Endothelial cell of umbilical vein (primary cell): ENCODE measurements at regions not wholly inside any gene's neighbourhood (a gene's known extent, or its start where the extent isn't known, plus 50 kb on each side); places are given as distances from the start of the nearest gene placed in this dataset.

Source experiments
- BruUV-seq: library from RNA; stranded (reverse); fragments of 400-500 nt; replicated peaks from 2 replicates; lab custom pipeline; 2021; lab: Mats Ljungman, UMichigan
- CTCF ChIA-PET: fragments of 300-600, 350-600 bp; sonication (Branson Sonifier 250); formaldehyde crosslinking; loops from one replicate; lab custom pipeline; 2021; ENCODE audit warnings: antibody characterized with exemption, inconsistent platforms; lab: Charles Lee
- POLR2A ChIA-PET: fragments of 300-600, 350-600 bp; sonication (Branson Sonifier 250); formaldehyde crosslinking; loops from one replicate; lab custom pipeline; 2021; ENCODE audit warnings: antibody characterized with exemption, inconsistent platforms; lab: Charles Lee
- DNase-seq: peaks from one replicate; pipeline ENCODE4 v3.0.0-alpha.2; 2011; ENCODE audit warnings: low read depth, low spot score
- FAIRE-seq: peaks from 2 replicates; lab custom pipeline; 2011; peaks lifted over from hg19 to GRCh38; lab: Jason Lieb, UNC
- H2AFZ ChIP-seq: 2 replicates; pipeline ENCODE4 v1.6.0; 2012; ENCODE audit warnings: low read depth, low read length, control low read depth, inconsistent platforms
- H3K27ac ChIP-seq: 2 replicates; pipeline ENCODE4 v1.5.1; 2011; ENCODE audit warnings: low read depth, mild to moderate bottlenecking, control low read depth, low read length, moderate library complexity; ENCODE audit not compliant: insufficient read depth
- H3K27me3 ChIP-seq, 2 experiments: 2 replicates each; pipeline versions ENCODE4 v1.6.0 to v1.6.1; 2011; ENCODE audit warnings: low read length in 2 of 2, mixed read lengths in 1 of 2; ENCODE audit not compliant: control insufficient read depth in 2 of 2, insufficient read depth in 2 of 2
- H3K36me3 ChIP-seq, 2 experiments: 2 replicates in 1 of 2; 3 replicates in 1 of 2; pipeline ENCODE4 v1.5.1; 2011; ENCODE audit warnings: low read length in 2 of 2, mild to moderate bottlenecking in 1 of 2, moderate library complexity in 1 of 2; ENCODE audit not compliant: control insufficient read depth in 2 of 2, insufficient read depth in 2 of 2; ENCODE audit errors: extremely low read depth in 1 of 2
- H3K4me1 ChIP-seq: 3 replicates; pipeline ENCODE4 v1.5.1; 2011; ENCODE audit warnings: mild to moderate bottlenecking, low read length; ENCODE audit not compliant: control insufficient read depth, insufficient read depth; ENCODE audit errors: extremely low read depth
- H3K4me2 ChIP-seq: 2 replicates; pipeline ENCODE4 v1.6.1; 2011; ENCODE audit warnings: low read length, control low read depth, mixed read lengths; ENCODE audit not compliant: insufficient read depth
- H3K4me3 ChIP-seq, 3 experiments: fragments of 200-600 bp in 1 of 3; sonication (generic), shearing (Covaris generic) in 1 of 3; replicated peaks in 1 of 3; 2 replicates each; pipeline ENCODE4 v1.5.1; 2011 to 2016; ENCODE audit warnings: control low read depth in 3 of 3, low read length in 3 of 3, mild to moderate bottlenecking in 2 of 3, inconsistent platforms in 1 of 3, low read depth in 1 of 3, moderate library complexity in 1 of 3; ENCODE audit not compliant: insufficient read depth in 1 of 3
- H3K79me2 ChIP-seq: 2 replicates; pipeline ENCODE4 v1.6.0; 2012; ENCODE audit warnings: low read length, inconsistent platforms; ENCODE audit not compliant: control insufficient read depth, insufficient read depth
- H3K9ac ChIP-seq: replicated peaks from 2 replicates; pipeline ENCODE3; 2011; ENCODE audit warnings: low read length, control low read depth; ENCODE audit not compliant: insufficient read depth; ENCODE audit errors: extremely low read depth
- H3K9me1 ChIP-seq: replicated peaks from 3 replicates; pipeline ENCODE4 v1.6.0; 2011; ENCODE audit warnings: mild to moderate bottlenecking, low read length; ENCODE audit not compliant: control insufficient read depth, insufficient read depth; ENCODE audit errors: extremely low read depth
- H3K9me3 ChIP-seq: replicated peaks from 2 replicates; pipeline ENCODE4 v1.5.1; 2012; ENCODE audit warnings: low read length, inconsistent platforms; ENCODE audit not compliant: control insufficient read depth, insufficient read depth
- H4K20me1 ChIP-seq: replicated peaks from 2 replicates; pipeline ENCODE3; 2011; ENCODE audit warnings: mild to moderate bottlenecking, low read length; ENCODE audit not compliant: control insufficient read depth, insufficient read depth; ENCODE audit errors: extremely low read depth
- EZH2 ChIP-seq: IDR thresholded peaks from 2 replicates; pipeline ENCODE4 v1.6.1; 2012; ENCODE audit warnings: borderline replicate concordance, low read depth, mild to moderate bottlenecking, moderate library complexity, low read length, inconsistent platforms; ENCODE audit not compliant: severe bottlenecking
- FOS ChIP-seq: IDR thresholded peaks from 2 replicates; pipeline ENCODE4 v1.6.1; 2011; ENCODE audit warnings: mild to moderate bottlenecking, low read length, moderate library complexity, borderline replicate concordance; ENCODE audit not compliant: insufficient read depth
- GATA2 ChIP-seq: IDR thresholded peaks from 2 replicates; pipeline ENCODE4 v1.7.0; 2011; ENCODE audit warnings: low read depth, mild to moderate bottlenecking, moderate library complexity, mixed read lengths, low read length; ENCODE audit not compliant: insufficient read length, insufficient read depth
- JUN ChIP-seq: IDR thresholded peaks from 2 replicates; pipeline ENCODE4 v1.6.1; 2011; ENCODE audit warnings: borderline replicate concordance, low read depth; ENCODE audit not compliant: insufficient read length, insufficient read depth
- MYC ChIP-seq: IDR thresholded peaks from one replicate; pipeline ENCODE4 v1.6.1; 2011; ENCODE audit warnings: mild to moderate bottlenecking, low read depth, low read length
- POLR2A ChIP-seq: IDR thresholded peaks from 2 replicates; pipeline ENCODE4 v1.6.1; 2012; ENCODE audit warnings: low read depth, mild to moderate bottlenecking, control low read depth, low read length
- POLR2AphosphoS5 ChIP-seq: IDR thresholded peaks from 2 replicates; pipeline ENCODE4 v1.6.1; 2012; ENCODE audit warnings: low read depth, mild to moderate bottlenecking, control low read depth, low read length, moderate library complexity; ENCODE audit not compliant: insufficient read depth
- dilution Hi-C: fragments of 300-500 bp; cut with MboI; formaldehyde crosslinking; loops from one replicate; pipeline ENCODE4 v1.15.0; 2019; ENCODE audit warnings: low sequenced_read_pairs; ENCODE audit not compliant: extremely low pct_ligation_motif_present
- intact Hi-C: fragments of 100-400 bp; cut with micrococcal nuclease; formaldehyde crosslinking; loops from one replicate; pipeline ENCODE4 v1.10.0; 2022
- TF ChIP-seq, protein P1 (sequence below): IDR thresholded peaks from 2 replicates; pipeline ENCODE4 v1.6.1; 2011; ENCODE audit not compliant: insufficient read depth, insufficient read length
- TF ChIP-seq, protein P2 (sequence below), 2 donors: IDR thresholded peaks; 1 replicate in 1 of 2; 2 replicates in 1 of 2; pipeline ENCODE4 v1.5.1; 2011; ENCODE audit warnings: low read length in 2 of 2, mild to moderate bottlenecking in 2 of 2, moderate library complexity in 2 of 2, control low read depth in 1 of 2, inconsistent platforms in 1 of 2, low read depth in 1 of 2; ENCODE audit not compliant: insufficient read depth in 1 of 2; ENCODE audit errors: extremely low read depth in 1 of 2

DNA sequence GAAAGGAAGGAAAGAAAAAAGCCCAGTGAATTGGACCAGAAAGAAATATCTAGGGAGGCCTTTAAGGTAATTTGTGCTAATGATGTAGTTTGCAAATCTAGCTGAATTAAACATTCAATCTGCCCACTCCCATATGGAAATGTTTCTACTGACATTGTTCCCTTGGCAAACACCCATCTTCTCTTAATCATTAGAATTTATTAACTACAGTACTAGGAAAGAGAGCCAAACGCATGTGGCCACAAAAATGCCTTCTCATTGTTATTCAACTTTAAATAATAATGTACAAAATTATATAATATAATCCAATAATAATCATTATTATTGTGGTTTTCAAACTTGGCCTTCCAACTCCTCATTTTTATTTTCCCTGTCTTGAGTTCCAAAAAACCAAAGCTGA lies 234.7 kb downstream of the NHLRC3 start:
- no peaks in the 10 kb centered on the region for H3K9me1 ChIP-seq
- no peak overlapping the region for H3K27ac ChIP-seq
- peaks cover 6 to 13% of the 10 kb centered on the region in 2 experiments for H3K27me3 ChIP-seq
- no peaks in the 10 kb centered on the region for H3K9me3 ChIP-seq
- H4K20me1 ChIP-seq = no peaks in the 10 kb centered on the region
- POLR2A ChIA-PET = no interaction called here
- H3K4me3 ChIP-seq = no peak overlapping the region
- FAIRE-seq = no peak
- H3K36me3 ChIP-seq = no peaks in the 10 kb centered on the region
- no peak overlapping the region for H3K4me2 ChIP-seq
- intact Hi-C loops = no loop called here
- BruUV-seq = no TSS peak
- no peaks in the 10 kb centered on the region for H3K4me1 ChIP-seq
- no peaks in the 10 kb centered on the region for H3K79me2 ChIP-seq
- no peak overlapping the region for H2AFZ ChIP-seq
- dilution Hi-C loops = no loop called here
- CTCF ChIA-PET = interaction anchor here (1.4 to 4.3 kb wide), 3 partner anchors 9 to 343 kb away, joined by 7 to 44 read pairs (median 33); no protein-coding TSS in a partner anchor
- TF ChIP-seq, protein P1, sequence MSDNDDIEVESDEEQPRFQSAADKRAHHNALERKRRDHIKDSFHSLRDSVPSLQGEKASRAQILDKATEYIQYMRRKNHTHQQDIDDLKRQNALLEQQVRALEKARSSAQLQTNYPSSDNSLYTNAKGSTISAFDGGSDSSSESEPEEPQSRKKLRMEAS = no peak
- TF ChIP-seq FOS (no peak), POLR2AphosphoS5 (no peak), MYC (no peak), JUN (no peak), POLR2A (no peak), EZH2 (no peak), GATA2 (no peak)
- TF ChIP-seq, protein P2, sequence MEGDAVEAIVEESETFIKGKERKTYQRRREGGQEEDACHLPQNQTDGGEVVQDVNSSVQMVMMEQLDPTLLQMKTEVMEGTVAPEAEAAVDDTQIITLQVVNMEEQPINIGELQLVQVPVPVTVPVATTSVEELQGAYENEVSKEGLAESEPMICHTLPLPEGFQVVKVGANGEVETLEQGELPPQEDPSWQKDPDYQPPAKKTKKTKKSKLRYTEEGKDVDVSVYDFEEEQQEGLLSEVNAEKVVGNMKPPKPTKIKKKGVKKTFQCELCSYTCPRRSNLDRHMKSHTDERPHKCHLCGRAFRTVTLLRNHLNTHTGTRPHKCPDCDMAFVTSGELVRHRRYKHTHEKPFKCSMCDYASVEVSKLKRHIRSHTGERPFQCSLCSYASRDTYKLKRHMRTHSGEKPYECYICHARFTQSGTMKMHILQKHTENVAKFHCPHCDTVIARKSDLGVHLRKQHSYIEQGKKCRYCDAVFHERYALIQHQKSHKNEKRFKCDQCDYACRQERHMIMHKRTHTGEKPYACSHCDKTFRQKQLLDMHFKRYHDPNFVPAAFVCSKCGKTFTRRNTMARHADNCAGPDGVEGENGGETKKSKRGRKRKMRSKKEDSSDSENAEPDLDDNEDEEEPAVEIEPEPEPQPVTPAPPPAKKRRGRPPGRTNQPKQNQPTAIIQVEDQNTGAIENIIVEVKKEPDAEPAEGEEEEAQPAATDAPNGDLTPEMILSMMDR (IDR thresholded peaks at IDR 0.05; ENCODE audit: extremely low read depth in 1 of 2, insufficient read depth in 1 of 2, low read depth in 1 of 2, low read length in 2 of 2) = no peak
- no peak for DNase-seq
- no peak overlapping the region for H3K9ac ChIP-seq
